Endothelial cell of umbilical vein (primary cell): ENCODE measurements at regions not wholly inside any gene's neighbourhood (a gene's known extent, or its start where the extent isn't known, plus 50 kb on each side); places are given as distances from the start of the nearest gene placed in this dataset.

Source experiments
- BruUV-seq: library from RNA; stranded (reverse); fragments of 400-500 nt; replicated peaks from 2 replicates; lab custom pipeline; 2021; lab: Mats Ljungman, UMichigan
- CTCF ChIA-PET: fragments of 300-600, 350-600 bp; sonication (Branson Sonifier 250); formaldehyde crosslinking; loops from one replicate; lab custom pipeline; 2021; ENCODE audit warnings: antibody characterized with exemption, inconsistent platforms; lab: Charles Lee
- POLR2A ChIA-PET: fragments of 300-600, 350-600 bp; sonication (Branson Sonifier 250); formaldehyde crosslinking; loops from one replicate; lab custom pipeline; 2021; ENCODE audit warnings: antibody characterized with exemption, inconsistent platforms; lab: Charles Lee
- DNase-seq: peaks from one replicate; pipeline ENCODE4 v3.0.0-alpha.2; 2011; ENCODE audit warnings: low read depth, low spot score
- FAIRE-seq: peaks from 2 replicates; lab custom pipeline; 2011; peaks lifted over from hg19 to GRCh38; lab: Jason Lieb, UNC
- H2AFZ ChIP-seq: 2 replicates; pipeline ENCODE4 v1.6.0; 2012; ENCODE audit warnings: low read depth, low read length, control low read depth, inconsistent platforms
- H3K27ac ChIP-seq: 2 replicates; pipeline ENCODE4 v1.5.1; 2011; ENCODE audit warnings: low read depth, mild to moderate bottlenecking, control low read depth, low read length, moderate library complexity; ENCODE audit not compliant: insufficient read depth
- H3K27me3 ChIP-seq, 2 experiments: 2 replicates each; pipeline versions ENCODE4 v1.6.0 to v1.6.1; 2011; ENCODE audit warnings: low read length in 2 of 2, mixed read lengths in 1 of 2; ENCODE audit not compliant: control insufficient read depth in 2 of 2, insufficient read depth in 2 of 2
- H3K36me3 ChIP-seq, 2 experiments: 2 replicates in 1 of 2; 3 replicates in 1 of 2; pipeline ENCODE4 v1.5.1; 2011; ENCODE audit warnings: low read length in 2 of 2, mild to moderate bottlenecking in 1 of 2, moderate library complexity in 1 of 2; ENCODE audit not compliant: control insufficient read depth in 2 of 2, insufficient read depth in 2 of 2; ENCODE audit errors: extremely low read depth in 1 of 2
- H3K4me1 ChIP-seq: 3 replicates; pipeline ENCODE4 v1.5.1; 2011; ENCODE audit warnings: mild to moderate bottlenecking, low read length; ENCODE audit not compliant: control insufficient read depth, insufficient read depth; ENCODE audit errors: extremely low read depth
- H3K4me2 ChIP-seq: 2 replicates; pipeline ENCODE4 v1.6.1; 2011; ENCODE audit warnings: low read length, control low read depth, mixed read lengths; ENCODE audit not compliant: insufficient read depth
- H3K4me3 ChIP-seq, 3 experiments: fragments of 200-600 bp in 1 of 3; sonication (generic), shearing (Covaris generic) in 1 of 3; replicated peaks in 1 of 3; 2 replicates each; pipeline ENCODE4 v1.5.1; 2011 to 2016; ENCODE audit warnings: control low read depth in 3 of 3, low read length in 3 of 3, mild to moderate bottlenecking in 2 of 3, inconsistent platforms in 1 of 3, low read depth in 1 of 3, moderate library complexity in 1 of 3; ENCODE audit not compliant: insufficient read depth in 1 of 3
- H3K79me2 ChIP-seq: 2 replicates; pipeline ENCODE4 v1.6.0; 2012; ENCODE audit warnings: low read length, inconsistent platforms; ENCODE audit not compliant: control insufficient read depth, insufficient read depth
- H3K9ac ChIP-seq: replicated peaks from 2 replicates; pipeline ENCODE3; 2011; ENCODE audit warnings: low read length, control low read depth; ENCODE audit not compliant: insufficient read depth; ENCODE audit errors: extremely low read depth
- H3K9me1 ChIP-seq: replicated peaks from 3 replicates; pipeline ENCODE4 v1.6.0; 2011; ENCODE audit warnings: mild to moderate bottlenecking, low read length; ENCODE audit not compliant: control insufficient read depth, insufficient read depth; ENCODE audit errors: extremely low read depth
- H3K9me3 ChIP-seq: replicated peaks from 2 replicates; pipeline ENCODE4 v1.5.1; 2012; ENCODE audit warnings: low read length, inconsistent platforms; ENCODE audit not compliant: control insufficient read depth, insufficient read depth
- H4K20me1 ChIP-seq: replicated peaks from 2 replicates; pipeline ENCODE3; 2011; ENCODE audit warnings: mild to moderate bottlenecking, low read length; ENCODE audit not compliant: control insufficient read depth, insufficient read depth; ENCODE audit errors: extremely low read depth
- EZH2 ChIP-seq: IDR thresholded peaks from 2 replicates; pipeline ENCODE4 v1.6.1; 2012; ENCODE audit warnings: borderline replicate concordance, low read depth, mild to moderate bottlenecking, moderate library complexity, low read length, inconsistent platforms; ENCODE audit not compliant: severe bottlenecking
- FOS ChIP-seq: IDR thresholded peaks from 2 replicates; pipeline ENCODE4 v1.6.1; 2011; ENCODE audit warnings: mild to moderate bottlenecking, low read length, moderate library complexity, borderline replicate concordance; ENCODE audit not compliant: insufficient read depth
- GATA2 ChIP-seq: IDR thresholded peaks from 2 replicates; pipeline ENCODE4 v1.7.0; 2011; ENCODE audit warnings: low read depth, mild to moderate bottlenecking, moderate library complexity, mixed read lengths, low read length; ENCODE audit not compliant: insufficient read length, insufficient read depth
- JUN ChIP-seq: IDR thresholded peaks from 2 replicates; pipeline ENCODE4 v1.6.1; 2011; ENCODE audit warnings: borderline replicate concordance, low read depth; ENCODE audit not compliant: insufficient read length, insufficient read depth
- MAX ChIP-seq: IDR thresholded peaks from 2 replicates; pipeline ENCODE4 v1.6.1; 2011; ENCODE audit not compliant: insufficient read depth, insufficient read length
- MYC ChIP-seq: IDR thresholded peaks from one replicate; pipeline ENCODE4 v1.6.1; 2011; ENCODE audit warnings: mild to moderate bottlenecking, low read depth, low read length
- POLR2A ChIP-seq: IDR thresholded peaks from 2 replicates; pipeline ENCODE4 v1.6.1; 2012; ENCODE audit warnings: low read depth, mild to moderate bottlenecking, control low read depth, low read length
- POLR2AphosphoS5 ChIP-seq: IDR thresholded peaks from 2 replicates; pipeline ENCODE4 v1.6.1; 2012; ENCODE audit warnings: low read depth, mild to moderate bottlenecking, control low read depth, low read length, moderate library complexity; ENCODE audit not compliant: insufficient read depth
- dilution Hi-C: fragments of 300-500 bp; cut with MboI; formaldehyde crosslinking; loops from one replicate; pipeline ENCODE4 v1.15.0; 2019; ENCODE audit warnings: low sequenced_read_pairs; ENCODE audit not compliant: extremely low pct_ligation_motif_present
- intact Hi-C: fragments of 100-400 bp; cut with micrococcal nuclease; formaldehyde crosslinking; loops from one replicate; pipeline ENCODE4 v1.10.0; 2022
- TF ChIP-seq, protein P1 (sequence below), 2 donors: IDR thresholded peaks; 1 replicate in 1 of 2; 2 replicates in 1 of 2; pipeline ENCODE4 v1.5.1; 2011; ENCODE audit warnings: low read length in 2 of 2, mild to moderate bottlenecking in 2 of 2, moderate library complexity in 2 of 2, control low read depth in 1 of 2, inconsistent platforms in 1 of 2, low read depth in 1 of 2; ENCODE audit not compliant: insufficient read depth in 1 of 2; ENCODE audit errors: extremely low read depth in 1 of 2

- ChIA-PET POLR2A (no interaction called here), CTCF (no interaction called here)
- Histone ChIP-seq H3K4me1 (no peaks in the 10 kb centered on the region), H3K9me3 (no peaks in the 10 kb centered on the region), H3K79me2 (no peaks in the 10 kb centered on the region), H3K4me2 (no peak overlapping the region), H3K9me1 (no peaks in the 10 kb centered on the region), H3K27me3 (no peaks in the 10 kb centered on the region), H3K36me3 (no peaks in the 10 kb centered on the region), H3K27ac (no peak overlapping the region), H4K20me1 (no peaks in the 10 kb centered on the region), H3K9ac (no peak overlapping the region), H3K4me3 (no peak overlapping the region), H2AFZ (no peak overlapping the region)
- dilution Hi-C loops (no loop called here), intact Hi-C loops (no loop called here)
- BruUV-seq, result no TSS peak
- no peak for DNase-seq
- FAIRE-seq, result no peak
- TF ChIP-seq POLR2A (no peak), FOS (no peak), POLR2AphosphoS5 (no peak), EZH2 (no peak), JUN (no peak), MAX (no peak), MYC (no peak), GATA2 (no peak)
- TF ChIP-seq, protein P1, sequence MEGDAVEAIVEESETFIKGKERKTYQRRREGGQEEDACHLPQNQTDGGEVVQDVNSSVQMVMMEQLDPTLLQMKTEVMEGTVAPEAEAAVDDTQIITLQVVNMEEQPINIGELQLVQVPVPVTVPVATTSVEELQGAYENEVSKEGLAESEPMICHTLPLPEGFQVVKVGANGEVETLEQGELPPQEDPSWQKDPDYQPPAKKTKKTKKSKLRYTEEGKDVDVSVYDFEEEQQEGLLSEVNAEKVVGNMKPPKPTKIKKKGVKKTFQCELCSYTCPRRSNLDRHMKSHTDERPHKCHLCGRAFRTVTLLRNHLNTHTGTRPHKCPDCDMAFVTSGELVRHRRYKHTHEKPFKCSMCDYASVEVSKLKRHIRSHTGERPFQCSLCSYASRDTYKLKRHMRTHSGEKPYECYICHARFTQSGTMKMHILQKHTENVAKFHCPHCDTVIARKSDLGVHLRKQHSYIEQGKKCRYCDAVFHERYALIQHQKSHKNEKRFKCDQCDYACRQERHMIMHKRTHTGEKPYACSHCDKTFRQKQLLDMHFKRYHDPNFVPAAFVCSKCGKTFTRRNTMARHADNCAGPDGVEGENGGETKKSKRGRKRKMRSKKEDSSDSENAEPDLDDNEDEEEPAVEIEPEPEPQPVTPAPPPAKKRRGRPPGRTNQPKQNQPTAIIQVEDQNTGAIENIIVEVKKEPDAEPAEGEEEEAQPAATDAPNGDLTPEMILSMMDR (IDR thresholded peaks at IDR 0.05; ENCODE audit: extremely low read depth in 1 of 2, insufficient read depth in 1 of 2, low read depth in 1 of 2, low read length in 2 of 2), result no peak
Measured at GRCh38 chr2:143955401-143956065, 564.4 kb downstream of the ZEB2 start.
